NCI-H460 (cell line): ENCODE measurements at regions not wholly inside any gene's neighbourhood (a gene's known extent, or its start where the extent isn't known, plus 50 kb on each side); places are given as distances from the start of the nearest gene placed in this dataset.
"Not testable (repeated sequence)": the region's sequence is repeated elsewhere in the genome, so short reads cannot be mapped to it uniquely, and the experiment has no call there.

Experiments
- DNase-seq: peaks from one replicate; pipeline ENCODE4 v3.0.0-alpha.2; 2016; ENCODE audit warnings: low read depth; ENCODE audit errors: extremely low read depth

DNA sequence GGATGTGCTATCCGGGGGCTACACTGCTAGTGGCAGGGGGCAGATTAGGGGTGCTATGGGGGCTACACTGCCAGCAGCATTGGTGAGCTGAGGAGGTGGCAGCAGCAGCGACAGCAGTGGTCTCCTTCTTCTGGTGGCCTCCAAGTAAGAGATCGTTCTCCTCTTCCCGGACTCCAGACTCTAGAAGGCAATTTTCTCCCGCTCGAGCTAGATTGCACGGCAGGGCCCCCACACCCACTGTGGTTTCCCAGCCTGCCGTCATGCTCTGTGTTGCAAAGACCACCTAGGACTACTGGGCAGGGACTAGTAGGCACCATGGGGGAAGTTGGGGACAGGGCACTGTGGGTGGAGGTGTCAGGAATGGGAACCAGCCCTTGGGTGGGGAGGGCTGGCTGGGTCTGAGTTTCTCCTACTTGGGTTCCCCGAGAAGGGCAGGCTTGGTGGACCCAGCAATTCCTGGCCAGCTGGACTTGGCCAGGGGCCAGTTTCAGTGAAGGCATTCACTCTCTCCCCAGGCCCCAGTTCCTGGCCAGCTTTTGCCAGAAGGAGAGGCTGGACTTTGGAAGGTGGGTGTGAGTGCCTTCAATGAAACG is 203.4 kb upstream of the WSB1 start:
- DNase-seq = not testable (repeated sequence)

- DNase-seq = no peak
Observed at GRCh38 chr17:27091043-27091497, 202.8 kb upstream of the WSB1 start.

DNA sequence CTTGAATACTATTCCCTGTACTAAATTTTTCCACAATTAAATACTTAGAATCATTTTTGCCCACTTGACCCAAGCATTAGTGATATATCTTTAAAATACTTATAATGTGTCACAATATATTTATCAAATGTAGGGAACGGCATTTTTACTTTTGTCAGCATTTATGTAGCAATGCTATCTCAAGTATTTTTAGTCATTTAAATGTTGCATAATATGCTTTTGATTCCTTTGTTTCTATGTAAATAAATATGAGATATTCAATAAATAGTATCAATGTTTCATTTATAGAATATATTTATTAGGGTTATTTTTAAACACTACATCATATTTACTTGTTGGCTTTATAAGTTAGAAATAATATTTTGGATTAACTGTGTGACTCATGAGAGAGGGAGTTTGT is 199.7 kb upstream of the WSB1 start:
- not testable (repeated sequence) for DNase-seq

DNA sequence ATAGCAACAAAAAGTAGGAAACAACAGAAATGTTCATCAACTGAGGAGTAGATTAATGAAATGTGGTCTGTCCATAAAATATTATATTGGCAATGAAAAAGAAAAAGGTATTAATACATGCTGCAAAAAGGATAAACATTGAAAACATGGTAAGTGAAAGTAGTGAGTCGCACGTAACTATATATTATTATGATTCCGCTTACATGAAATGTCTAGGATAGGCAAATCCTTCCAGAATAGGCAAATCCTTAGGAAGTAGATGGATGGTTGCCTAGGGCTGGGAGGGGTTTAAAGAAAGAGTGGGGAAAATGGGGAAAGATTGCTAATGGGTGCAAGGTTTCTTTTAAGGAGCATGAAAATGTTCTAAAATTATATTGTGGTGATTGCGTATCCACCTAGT is 198.1 kb upstream of the WSB1 start:
- DNase-seq = not testable (repeated sequence)

- DNase-seq = not testable (repeated sequence)
Observed at GRCh38 chr17:27099266-27099665, 194.6 kb upstream of the WSB1 start.

DNA sequence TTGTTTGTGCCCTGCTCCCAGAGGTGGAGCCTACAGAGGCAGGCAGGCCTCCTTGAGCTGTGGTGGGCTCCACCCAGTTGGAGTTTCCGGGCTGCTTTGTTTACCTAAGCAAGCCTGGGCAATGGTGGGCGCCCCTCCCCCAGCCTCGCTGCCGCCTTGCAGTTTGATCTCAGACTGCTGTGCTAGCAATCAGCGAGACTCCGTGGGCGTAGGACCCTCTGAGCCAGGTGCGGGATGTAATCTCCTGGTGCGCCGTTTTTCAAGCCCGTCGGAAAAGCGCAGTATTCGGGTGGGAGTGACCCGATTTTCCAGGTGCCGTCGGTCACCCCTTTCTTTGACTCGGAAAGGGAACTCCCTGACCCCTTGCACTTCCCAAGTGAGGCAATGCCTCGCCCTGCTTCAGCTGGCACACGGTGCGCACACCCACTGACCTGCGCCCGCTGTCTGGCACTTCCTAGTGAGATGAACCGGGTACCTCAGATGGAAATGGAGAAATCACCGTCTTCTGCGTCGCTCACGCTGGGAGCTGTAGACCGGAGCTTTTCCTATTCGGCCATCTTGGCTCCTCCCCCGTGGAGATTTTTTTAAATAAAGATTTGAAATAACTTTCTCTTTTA is 189.2 kb upstream of the WSB1 start:
- DNase-seq = not testable (repeated sequence)

DNA sequence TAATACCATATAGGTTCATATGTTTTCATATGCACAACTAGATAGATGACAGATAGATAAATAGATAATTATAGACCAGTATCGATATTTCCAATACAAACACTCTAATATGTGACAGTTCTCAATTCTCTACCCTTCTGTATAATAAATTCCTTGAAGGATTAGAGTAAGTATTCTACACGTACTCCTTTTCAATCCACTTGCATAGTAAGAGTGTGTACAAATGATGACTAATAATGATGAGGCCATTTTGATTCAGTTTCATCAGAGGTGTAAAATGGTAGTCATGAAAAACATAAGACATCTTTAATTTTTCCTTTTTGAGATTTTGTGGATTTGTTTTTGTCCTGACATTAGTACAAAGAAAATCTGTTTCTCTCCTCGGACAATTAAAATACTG is 188.3 kb upstream of the WSB1 start:
- no peak for DNase-seq

DNA sequence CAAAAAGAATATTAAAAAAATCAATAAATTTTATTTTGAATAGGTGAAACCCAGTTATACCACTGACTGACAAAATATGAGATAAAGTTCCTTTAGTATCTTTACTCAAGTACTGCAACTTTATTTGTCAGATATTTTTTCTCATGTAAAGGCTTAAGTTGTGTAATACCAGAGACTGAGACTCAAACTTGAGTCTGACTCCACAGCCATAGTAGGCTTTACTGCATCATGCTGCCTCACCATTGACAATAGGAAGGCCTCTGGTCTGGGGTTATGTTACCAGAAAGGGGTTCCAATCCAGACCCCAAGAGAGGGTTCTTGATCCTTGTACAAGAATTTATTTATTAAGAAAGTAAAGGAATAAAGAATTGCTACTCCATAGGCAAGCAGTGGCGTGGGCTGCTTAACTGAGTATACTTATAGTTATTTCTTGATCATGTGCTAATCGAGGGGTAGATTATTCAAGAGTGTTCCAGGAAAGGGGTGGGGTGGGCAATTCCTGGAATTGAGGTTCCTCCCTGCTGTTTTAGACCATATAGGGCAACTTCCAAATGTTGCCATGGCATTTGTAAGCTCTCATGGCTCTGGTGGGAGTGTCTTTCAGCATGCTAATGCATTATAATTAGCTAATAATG is 187.4 kb upstream of the WSB1 start:
- no peak for DNase-seq

DNA sequence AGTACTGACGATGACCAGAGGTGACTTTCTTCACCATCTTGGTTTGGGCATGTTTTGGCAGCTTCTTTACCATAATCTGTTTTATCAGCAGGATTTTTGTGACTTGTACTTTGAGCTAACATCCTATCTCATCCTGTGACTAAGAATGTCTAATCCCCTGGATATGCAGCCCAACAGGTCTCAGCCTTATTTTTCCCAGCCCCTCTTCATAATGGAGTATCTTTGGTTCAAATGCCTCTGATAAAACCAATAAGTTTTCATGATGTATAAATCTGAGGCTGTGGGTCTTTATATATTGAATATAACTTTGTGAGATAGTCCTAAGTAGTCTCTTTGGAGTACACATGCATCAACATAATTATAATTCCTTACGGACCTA is 186.9 kb upstream of the WSB1 start:
- no peak for DNase-seq

DNA sequence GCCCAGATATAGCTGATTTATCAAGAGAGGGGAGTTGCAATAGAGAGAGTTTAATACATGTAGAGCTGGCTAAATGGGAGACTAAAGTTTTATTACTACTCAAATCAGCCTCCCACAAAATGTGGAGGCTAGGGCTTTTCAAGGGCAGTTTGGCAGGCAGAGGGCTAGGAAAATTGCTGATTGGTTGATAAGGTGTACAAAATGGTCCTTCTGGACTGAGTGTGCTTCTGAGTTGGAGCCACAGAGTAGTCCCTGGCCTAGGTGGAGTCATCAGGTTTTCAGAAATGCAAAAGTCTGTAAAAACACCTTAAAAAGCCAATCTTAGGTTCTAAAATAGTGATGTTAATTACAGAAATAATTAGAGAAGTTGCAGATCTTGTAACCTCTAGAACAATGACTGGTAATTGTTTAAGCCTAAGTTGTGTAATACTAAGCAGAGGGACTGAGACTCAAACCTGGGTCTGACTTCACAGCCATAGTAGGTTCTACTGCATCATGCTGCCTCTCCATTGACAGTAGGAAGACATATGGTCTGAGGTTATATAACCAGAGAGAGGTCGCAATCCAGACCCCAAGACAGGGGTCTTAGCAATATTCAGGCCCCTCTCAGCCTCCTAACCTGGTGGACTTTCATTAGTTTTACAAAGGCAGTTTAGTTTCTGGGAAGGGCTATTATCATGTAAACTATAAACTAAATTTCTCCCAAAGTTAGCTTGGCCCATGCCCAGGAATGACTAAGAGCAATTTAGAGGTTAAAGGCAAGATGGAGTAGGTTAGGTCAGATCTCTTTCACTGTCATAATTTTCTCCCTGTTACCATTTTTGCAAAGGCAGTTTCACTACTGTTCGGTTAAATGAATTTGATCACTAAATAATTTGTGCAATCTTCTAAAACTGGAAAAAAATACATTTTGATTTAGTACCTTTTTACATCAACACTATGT is 186.3 kb upstream of the WSB1 start:
- not testable (repeated sequence) for DNase-seq

GRCh38 chr17:27109346-27109745 is 184.6 kb upstream of the WSB1 start:
- DNase-seq = no peak

DNA sequence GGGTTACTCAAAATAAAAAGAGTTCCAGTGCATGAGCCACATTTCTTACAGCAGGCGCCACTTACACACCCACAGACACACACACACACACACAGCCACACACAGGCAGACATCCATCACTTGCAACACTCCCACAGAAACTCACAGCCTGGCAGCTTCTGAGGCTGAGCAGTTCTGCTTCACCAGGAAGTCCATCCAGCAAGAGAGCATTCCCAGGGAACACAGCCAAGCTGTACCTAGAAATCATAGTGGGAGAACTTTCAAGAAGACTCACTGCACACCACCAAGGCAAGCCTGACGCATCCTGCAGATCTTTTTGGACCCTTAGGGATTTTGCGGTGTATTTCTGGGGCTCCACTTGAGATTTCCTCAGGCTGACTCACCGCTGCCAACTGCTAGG is 140.9 kb upstream of the WSB1 start:
- DNase-seq = no peak

DNA sequence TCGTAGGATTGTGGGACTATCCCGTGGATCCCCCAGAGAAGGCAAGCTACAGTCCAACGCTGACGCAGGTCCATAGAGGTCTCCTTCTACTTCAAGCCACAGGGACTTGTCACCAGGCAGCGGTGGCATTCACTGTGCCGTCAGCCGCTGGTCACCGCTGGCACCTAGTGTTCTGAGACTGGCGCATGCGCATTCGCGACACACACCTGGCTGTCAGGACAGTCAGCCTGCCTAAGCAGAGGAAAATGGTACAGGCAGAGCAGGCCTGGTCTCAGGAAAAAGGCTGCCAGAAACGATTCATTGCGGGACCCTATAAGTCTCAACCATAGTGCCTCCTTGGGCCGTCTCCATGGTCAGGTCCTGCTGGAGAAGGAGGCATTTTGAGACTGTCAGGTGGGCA is 138.0 kb upstream of the WSB1 start:
- no peak for DNase-seq

DNA sequence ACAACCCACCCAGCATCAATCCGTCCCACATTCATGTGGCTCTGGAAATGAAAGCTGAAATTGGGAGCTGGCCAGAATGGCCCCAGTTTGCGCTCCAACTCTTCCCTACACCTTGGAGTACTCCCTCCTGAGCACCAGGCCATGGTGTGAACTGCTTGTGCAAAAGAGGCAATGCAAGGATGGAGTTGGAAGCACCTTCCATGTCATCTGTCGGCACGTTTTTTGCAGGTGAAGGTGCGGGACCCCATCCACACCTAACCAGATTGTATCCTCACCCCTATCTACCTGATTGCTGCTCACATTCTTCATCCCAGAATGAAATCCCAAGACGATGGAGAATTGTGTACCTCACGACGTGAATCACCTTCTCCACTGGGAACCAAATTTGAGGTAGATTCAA is 136.6 kb upstream of the WSB1 start:
- DNase-seq = no peak

GRCh38 chr17:27157898-27158297 is 136.0 kb upstream of the WSB1 start:
- no peak for DNase-seq

DNA sequence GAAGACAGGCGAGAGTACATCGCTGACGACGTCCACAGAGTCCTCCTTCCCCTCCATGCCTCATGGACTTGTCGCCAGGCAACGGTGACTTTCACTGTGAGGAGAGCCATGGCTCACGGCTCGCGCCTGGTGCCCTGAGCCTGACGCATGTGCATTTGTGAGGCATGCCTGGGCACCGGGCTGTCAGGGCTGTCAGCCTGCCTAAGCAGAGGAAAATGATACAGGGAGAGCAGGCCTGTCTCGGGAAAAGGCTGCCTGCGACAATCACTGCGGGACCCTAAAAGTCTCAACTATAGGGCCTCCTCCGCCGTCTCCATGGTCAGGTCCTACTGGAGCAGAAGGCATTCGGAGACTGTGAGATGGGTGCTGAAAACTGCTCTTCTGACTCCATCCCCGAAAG is 135.5 kb upstream of the WSB1 start:
- DNase-seq = no peak

DNA sequence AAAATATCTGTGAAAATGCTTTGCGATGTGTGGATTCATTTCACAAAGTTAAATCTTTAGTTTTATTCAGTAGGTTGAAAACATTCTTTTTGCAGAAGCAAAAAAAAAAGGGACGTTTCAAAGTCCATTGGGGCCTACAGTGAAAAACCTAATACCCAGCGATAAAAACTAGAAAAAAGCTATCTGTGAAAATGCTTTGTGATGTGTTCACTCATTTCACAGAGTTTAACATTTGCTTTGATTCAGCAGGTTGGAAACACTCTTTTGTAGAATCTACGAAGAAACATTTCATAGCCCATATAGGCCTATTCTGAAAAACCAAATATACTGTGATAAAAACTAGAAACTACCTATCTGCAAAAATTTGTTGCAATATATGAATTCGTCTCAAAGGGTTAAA is 113.6 kb upstream of the WSB1 start:
- DNase-seq = no peak

GRCh38 chr17:27181379-27181925 is 112.5 kb upstream of the WSB1 start:
- DNase-seq = not testable (repeated sequence)

- DNase-seq = no peak
Observed at GRCh38 chr17:27181935-27182334, 112.0 kb upstream of the WSB1 start.

DNA sequence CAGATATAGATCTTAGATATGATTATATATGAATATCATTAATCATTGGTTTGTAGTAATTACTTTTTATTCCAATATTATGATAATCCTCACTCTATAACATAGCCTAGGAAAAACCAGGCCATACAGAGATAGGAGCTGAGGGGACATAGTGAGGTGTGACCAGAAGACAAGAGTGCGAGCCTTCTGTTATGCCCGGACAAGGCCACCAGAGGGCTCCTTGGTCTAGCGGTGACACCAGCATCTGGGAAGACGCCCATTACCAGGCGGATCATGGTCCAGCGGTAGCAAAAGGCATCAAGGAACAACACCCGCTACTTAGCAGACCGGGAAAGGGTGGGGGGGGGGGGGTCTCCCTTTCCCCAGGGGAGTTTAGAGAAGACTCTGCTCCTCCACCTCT is 96.4 kb upstream of the WSB1 start:
- peak; percentile 17 for DNase-seq

DNA sequence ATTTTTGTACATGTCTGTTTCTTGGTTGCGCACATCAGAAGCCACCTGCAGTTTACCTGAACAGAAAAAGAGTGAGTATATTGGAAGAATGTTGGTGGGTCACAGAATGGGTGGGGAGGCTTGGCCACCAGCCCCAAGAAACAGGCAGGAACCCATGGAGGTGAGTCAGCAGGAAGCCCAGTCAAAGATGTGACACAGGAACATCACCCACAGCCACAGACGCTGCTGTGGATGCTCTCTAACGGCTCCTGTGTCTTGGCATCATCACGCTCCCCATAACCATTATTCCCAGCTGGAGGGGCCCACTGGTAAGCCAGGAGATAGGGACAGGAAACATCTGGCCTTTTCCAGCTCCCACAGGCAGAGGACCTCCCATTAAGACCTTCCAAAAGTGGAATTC is 94.0 kb upstream of the WSB1 start:
- DNase-seq = no peak
